GM12878 (cell line): ENCODE measurements at regions not wholly inside any gene's neighbourhood (a gene's known extent, or its start where the extent isn't known, plus 50 kb on each side); places are given as distances from the start of the nearest gene placed in this dataset.

Experiments
- ATAC-seq: fragments of 200-7000 bp; cut with Tn5 transposase; 3 replicates; pipeline ENCODE4 v1.9.1; 2020; ENCODE audit warnings: mild to moderate bottlenecking, moderate library complexity
- BruUV-seq: library from RNA; stranded (reverse); fragments of 400-500 nt; replicated peaks from 2 replicates; lab custom pipeline; 2021; lab: Mats Ljungman, UMichigan
- CTCF ChIA-PET: fragments of 300-600 bp; sonication (Branson Sonifier 250); formaldehyde crosslinking; extraction: SDS; loops from one replicate; lab custom pipeline; 2021; ENCODE audit warnings: inconsistent platforms; lab: Yijun Ruan, JAX
- POLR2A ChIA-PET: fragments of 350-600 bp; formaldehyde crosslinking; extraction: SDS; loops from one replicate; lab custom pipeline; 2021; ENCODE audit warnings: inconsistent platforms; lab: Charles Lee
- RAD21 ChIA-PET: fragments of 300-600 bp; sonication (Branson Sonifier 250); formaldehyde crosslinking; loops from one replicate; lab custom pipeline; 2023; ENCODE audit warnings: antibody characterized with exemption; ENCODE audit not compliant: unreplicated experiment; lab: Charles Lee
- SMC1A ChIA-PET: fragments of 300-600 bp; sonication (Branson Sonifier 250); formaldehyde crosslinking; loops from one replicate; lab custom pipeline; 2023; ENCODE audit not compliant: unreplicated experiment, uncharacterized antibody; lab: Charles Lee
- DNase-seq: peaks from one replicate; pipeline ENCODE4 v3.0.0-alpha.2; 2011; ENCODE audit warnings: low read depth, low spot score
- FAIRE-seq: peaks from 3 replicates; lab custom pipeline; 2011; peaks lifted over from hg19 to GRCh38; lab: Jason Lieb, UNC
- H2AFZ ChIP-seq: 2 replicates; pipeline ENCODE4 v1.6.0; 2011; ENCODE audit warnings: low read depth, low read length, control low read depth; ENCODE audit not compliant: control insufficient read depth
- H3K27ac ChIP-seq: 2 replicates; pipeline ENCODE4 v1.5.1; 2011; ENCODE audit warnings: control low read depth; ENCODE audit not compliant: control insufficient read depth, insufficient read depth
- H3K27me3 ChIP-seq, 2 experiments: replicated peaks in 1 of 2; 2 replicates each; pipeline versions ENCODE4 v1.6.0 to v1.6.1; 2011; ENCODE audit warnings: low read length in 1 of 2; ENCODE audit not compliant: control insufficient read depth in 2 of 2, insufficient read depth in 2 of 2
- H3K36me3 ChIP-seq, 2 experiments: 2 replicates each; pipeline ENCODE4 v1.5.1; 2011; ENCODE audit warnings: low read length in 1 of 2; ENCODE audit not compliant: control insufficient read depth in 2 of 2, insufficient read depth in 2 of 2
- H3K4me1 ChIP-seq: 2 replicates; pipeline ENCODE4 v1.6.1; 2011; ENCODE audit warnings: mild to moderate bottlenecking, low read length, moderate library complexity, mixed read lengths; ENCODE audit not compliant: control insufficient read depth, insufficient read depth
- H3K4me2 ChIP-seq: 2 replicates; pipeline ENCODE4 v1.6.0; 2011; ENCODE audit warnings: control low read depth; ENCODE audit not compliant: control insufficient read depth, insufficient read depth
- H3K4me3 ChIP-seq: fragments of 200-600 bp; sonication (generic); 2 replicates; pipeline ENCODE4 v1.5.1; 2016
- H3K79me2 ChIP-seq: 2 replicates; pipeline ENCODE4 v1.6.0; 2011; ENCODE audit warnings: low read length; ENCODE audit not compliant: control insufficient read depth, insufficient read depth
- H3K9ac ChIP-seq: 2 replicates; pipeline ENCODE4 v1.8.0; 2011; ENCODE audit warnings: low read length, control low read depth, mixed read lengths; ENCODE audit not compliant: control insufficient read depth, insufficient read depth
- H3K9me3 ChIP-seq: replicated peaks from 3 replicates; pipeline ENCODE4 v1.5.1; 2011; ENCODE audit warnings: mild to moderate bottlenecking, low read length; ENCODE audit not compliant: control insufficient read depth, insufficient read depth
- H4K20me1 ChIP-seq: 2 replicates; pipeline ENCODE4 v1.6.0; 2011; ENCODE audit not compliant: control insufficient read depth, insufficient read depth
- BMI1 ChIP-seq: fragments of 450-650 bp; IDR thresholded peaks from 2 replicates; pipeline ENCODE4 v1.6.1; 2016; ENCODE audit warnings: mild to moderate bottlenecking, moderate library complexity, borderline replicate concordance
- CEBPZ ChIP-seq: fragments of 150-350 bp; IDR thresholded peaks from 2 replicates; pipeline ENCODE4 v1.6.1; 2016; ENCODE audit warnings: low read depth, low read length
- ESRRA ChIP-seq: IDR thresholded peaks from 2 replicates; pipeline ENCODE4 v1.6.1; 2012; ENCODE audit warnings: mild to moderate bottlenecking, low read length, improper control_type of control experiment
- FOXM1 ChIP-seq: IDR thresholded peaks from 2 replicates; pipeline ENCODE4 v1.6.1; 2012; ENCODE audit warnings: low read depth, mild to moderate bottlenecking, inconsistent platforms, low read length, moderate library complexity
- IKZF2 ChIP-seq, 2 experiments: fragments of 450-650 bp; IDR thresholded peaks; 2 replicates each; pipeline ENCODE4 v1.6.1; 2017; ENCODE audit warnings: mild to moderate bottlenecking in 2 of 2, moderate library complexity in 2 of 2
- IRF5 ChIP-seq: fragments of 450-650 bp; IDR thresholded peaks from 2 replicates; pipeline ENCODE4 v1.6.1; 2017; ENCODE audit warnings: borderline replicate concordance
- KDM1A ChIP-seq: fragments of 200-600 bp; sonication (generic); IDR thresholded peaks from 2 replicates; pipeline ENCODE4 v1.6.1; 2016; ENCODE audit warnings: borderline replicate concordance
- MAX ChIP-seq: IDR thresholded peaks from 2 replicates; pipeline ENCODE4 v1.6.1; 2012; ENCODE audit warnings: low read depth, low read length, improper control_type of control experiment
- MTA3 ChIP-seq: IDR thresholded peaks from 2 replicates; pipeline ENCODE4 v1.6.1; 2012; ENCODE audit warnings: low read length, inconsistent platforms, borderline replicate concordance
- MYB ChIP-seq: fragments of 150-350 bp; IDR thresholded peaks from 2 replicates; pipeline ENCODE4 v1.6.1; 2014; ENCODE audit warnings: mild to moderate bottlenecking, low read depth, low read length, borderline replicate concordance
- NBN ChIP-seq: fragments of 450-650 bp; IDR thresholded peaks from 2 replicates; pipeline ENCODE4 v1.6.1; 2016
- NFIC ChIP-seq: IDR thresholded peaks from 2 replicates; pipeline ENCODE4 v1.6.1; 2012; ENCODE audit warnings: low read depth, mild to moderate bottlenecking, inconsistent platforms, low read length, moderate library complexity
- SIN3A ChIP-seq: IDR thresholded peaks from 2 replicates; pipeline ENCODE4 v1.6.1; 2012; ENCODE audit warnings: low read depth, low read length, improper control_type of control experiment
- SMAD1 ChIP-seq: fragments of 450-650 bp; IDR thresholded peaks from 2 replicates; pipeline ENCODE4 v1.6.1; 2018; ENCODE audit warnings: mild to moderate bottlenecking, low read depth; ENCODE audit not compliant: partially characterized antibody
- SMAD5 ChIP-seq: IDR thresholded peaks from 2 replicates; pipeline ENCODE4 v1.6.1; 2016; ENCODE audit warnings: antibody characterized with exemption, low read depth
- TCF3 ChIP-seq: IDR thresholded peaks from 2 replicates; pipeline ENCODE4 v1.6.1; 2012; ENCODE audit warnings: low read depth, mild to moderate bottlenecking, low read length, borderline replicate concordance; ENCODE audit not compliant: insufficient read depth
- USF2 ChIP-seq: IDR thresholded peaks from 2 replicates; pipeline ENCODE4 v1.6.1; 2011; ENCODE audit warnings: low read depth, low read length, improper control_type of control experiment, borderline replicate concordance
- YBX1 ChIP-seq: fragments of 450-650 bp; IDR thresholded peaks from 2 replicates; pipeline ENCODE4 v1.6.1; 2016; ENCODE audit warnings: antibody characterized with exemption
- ZBED1 ChIP-seq: IDR thresholded peaks from 2 replicates; pipeline ENCODE4 v1.6.1; 2016; ENCODE audit warnings: borderline replicate concordance
- ZNF622 ChIP-seq: fragments of 450-650 bp; IDR thresholded peaks from 2 replicates; pipeline ENCODE4 v1.6.1; 2017; ENCODE audit warnings: mild to moderate bottlenecking, inconsistent platforms
- WGBS: methylation state at CpG from one replicate; pipeline ENCODE4 v1.1.6; 2016; ENCODE audit warnings: low lambda C conversion rate; ENCODE audit not compliant: insufficient replicate concordance, insufficient coverage; ENCODE audit errors: missing lambda C conversion rate; 5-methylcytosine and 5-hydroxymethylcytosine counted together
- in situ Hi-C: fragments of 300-500 bp; cut with MboI; formaldehyde crosslinking; loops from 9 replicates; pipeline ENCODE4 v1.14.3; 2018; ENCODE audit warnings: mixed read lengths
- intact Hi-C: fragments of 100-400 bp; cut with micrococcal nuclease; formaldehyde crosslinking; loops from one replicate; pipeline ENCODE4 v1.14.2; 2022; ENCODE audit not compliant: unreplicated experiment

- in situ Hi-C loops (no loop called here), intact Hi-C loops (loop anchor here (2.0 to 5.0 kb wide), 4 partner anchors 116 to 253 kb away; partner anchors contain the start of gene ADGRL2)
- peak overlapping the region; percentile 14; the same call in 1 of the 2 replicates for H3K27ac ChIP-seq
- WGBS: 2% methylated on average over 2 of the region's 2 CpGs
- CTCF ChIA-PET: interaction anchor here (0.7 to 8.8 kb wide), 15 partner anchors 10 to 680 kb away, joined by 3 to 340 read pairs (median 4); no protein-coding TSS in a partner anchor
- BruUV-seq: no TSS peak
- peak; percentile 33 for DNase-seq
- SMC1A ChIA-PET: interaction anchor here (0.7 to 13.4 kb wide), 22 partner anchors 17 to 1478 kb away, joined by 3 to 407 read pairs (median 4); partner anchors contain the start of gene ADGRL2
- no peaks in the 10 kb centered on the region for H3K79me2 ChIP-seq
- peak overlapping the region; percentile 86 for H3K4me2 ChIP-seq
- FAIRE-seq: peak; percentile 86
- no peak overlapping the region for H3K4me3 ChIP-seq
- ATAC-seq: peak; percentile 79
- no peaks in the 10 kb centered on the region for H3K36me3 ChIP-seq
- peaks cover 32% of the 10 kb centered on the region for H3K4me1 ChIP-seq
- RAD21 ChIA-PET: interaction anchor here (0.8 to 7.9 kb wide), 13 partner anchors 10 to 258 kb away, joined by 3 to 296 read pairs (median 5); no protein-coding TSS in a partner anchor
- H3K27me3 ChIP-seq: no peaks in the 10 kb centered on the region
- H3K9me3 ChIP-seq: no peaks in the 10 kb centered on the region
- H3K9ac ChIP-seq: no peak overlapping the region
- POLR2A ChIA-PET: no interaction called here
- H4K20me1 ChIP-seq: no peaks in the 10 kb centered on the region
- 0 out of 2 replicates have a peak overlapping the region, but pooled peaks have one; percentile 10 for H2AFZ ChIP-seq
- TF ChIP-seq ZBED1: peak; percentile 40; the same call in 1 of the 2 replicates
- peak; percentile 94 for TF ChIP-seq NFIC
- TF ChIP-seq TCF3: 0 out of 2 replicates have a peak, but pooled peaks have one; percentile 37
- peak; percentile 90 for TF ChIP-seq FOXM1
- TF ChIP-seq IKZF2 (IDR thresholded peaks at IDR 0.05): peak; percentile 62 to 65
- TF ChIP-seq MAX: no peak
- TF ChIP-seq MYB: no peak
- no peak for TF ChIP-seq CEBPZ
- no peak for TF ChIP-seq SMAD5
- TF ChIP-seq USF2: no peak
- no peak for TF ChIP-seq BMI1
- no peak for TF ChIP-seq KDM1A
- TF ChIP-seq ESRRA: no peak
- TF ChIP-seq YBX1: no peak
- no peak for TF ChIP-seq SMAD1
- peak; percentile 82; the same call in 1 of the 2 replicates for TF ChIP-seq MTA3
- TF ChIP-seq SIN3A: no peak
- TF ChIP-seq ZNF622: no peak
- no peak for TF ChIP-seq IRF5
- no peak for TF ChIP-seq NBN
These were observed 252.8 kb upstream of the ADGRL2 start for GRCh38 chr1:81547912-81548303.
